ENCODE measurements at regions not wholly inside any gene's neighbourhood (a gene's known extent, or its start where the extent isn't known, plus 50 kb on each side); places are given as distances from the start of the nearest gene placed in this dataset.

DNA sequence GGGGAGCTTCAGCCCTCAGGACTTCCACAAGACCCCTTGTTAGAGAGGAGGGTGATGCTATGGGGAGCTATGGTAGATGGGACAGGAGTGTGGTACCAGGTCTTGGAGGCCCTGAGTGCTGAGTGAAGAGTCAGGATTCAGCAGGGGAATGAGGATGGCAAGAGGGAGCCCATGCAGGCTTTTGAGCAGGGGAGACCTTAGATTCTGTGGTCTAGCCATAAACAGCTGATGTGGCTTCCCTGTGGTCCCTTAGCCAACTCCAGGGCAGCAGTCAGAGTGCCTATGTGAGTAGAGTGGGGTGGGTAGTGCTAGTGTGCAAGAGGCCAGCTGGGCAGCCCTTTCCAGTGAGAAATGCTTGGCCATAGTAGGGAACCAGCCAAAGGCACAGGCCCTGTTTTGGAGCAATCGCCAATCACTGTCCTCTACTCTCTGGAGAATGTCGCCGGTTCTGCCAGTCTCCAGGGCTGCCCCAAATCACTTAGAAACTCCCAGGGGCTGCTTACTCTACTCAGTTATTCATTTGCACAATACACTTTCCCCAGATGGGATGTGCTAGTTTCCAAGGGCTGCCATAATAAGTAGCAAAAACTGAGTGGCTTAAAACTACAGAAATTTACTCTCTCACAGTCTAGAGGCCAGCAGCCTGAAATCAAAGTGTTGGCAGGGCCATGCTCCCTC, 310.5 kb downstream of the SMAD2 start:
- TF ChIP-seq CTCF (IDR thresholded peaks at IDR 0.05; ENCODE audit: control insufficient read depth, extremely low read depth, insufficient read depth), result no peak
- H3K4me3 ChIP-seq (ENCODE audit: low read depth, low read length), result no peak overlapping the region
- DNase-seq (ENCODE audit: low read depth), result no peak

DNA sequence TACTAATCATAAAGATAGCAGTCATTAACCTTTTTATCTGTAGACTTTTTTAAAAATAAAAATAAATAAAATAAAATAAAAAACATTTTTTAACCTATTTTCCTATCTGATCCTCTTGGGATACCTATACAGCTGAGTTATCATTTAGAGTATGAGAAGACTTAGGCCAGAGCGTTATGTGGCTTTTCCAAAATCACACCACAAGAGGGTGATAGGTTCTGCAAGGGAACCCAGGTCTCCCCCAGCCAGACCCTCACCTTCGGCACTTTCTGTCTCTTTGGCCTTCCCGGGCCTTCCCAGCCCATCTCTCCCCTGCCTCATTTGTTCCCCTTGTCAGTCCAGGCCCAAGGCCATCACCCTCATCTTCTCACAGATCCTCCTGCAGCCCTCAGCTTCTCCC, 311.7 kb downstream of the SMAD2 start:
- TF ChIP-seq CTCF (IDR thresholded peaks at IDR 0.05; ENCODE audit: control insufficient read depth, extremely low read depth, insufficient read depth), result no peak
- DNase-seq (ENCODE audit: low read depth), result no peak
- H3K4me3 ChIP-seq (ENCODE audit: low read depth, low read length), result no peak overlapping the region

DNA sequence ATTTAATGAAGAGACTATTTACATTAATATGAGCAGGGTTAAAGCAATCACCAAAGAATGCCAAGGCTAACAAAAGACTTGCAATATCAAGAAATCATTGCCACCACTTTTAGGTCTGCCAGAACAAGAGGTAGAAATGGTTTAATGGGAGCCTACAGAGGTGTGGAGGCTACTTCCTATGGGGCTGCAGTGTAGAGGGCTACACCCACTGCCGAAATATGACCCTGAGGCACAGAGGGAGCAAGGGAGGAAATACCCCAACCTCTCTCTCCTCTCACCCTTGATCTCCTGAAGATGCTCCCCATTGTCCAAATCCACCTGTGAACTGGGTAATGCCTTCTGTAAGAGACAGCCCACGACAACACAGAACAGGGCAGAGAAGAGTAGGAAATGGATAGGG, 315.4 kb downstream of the SMAD2 start:
- no peak for DNase-seq (ENCODE audit: low read depth)
- TF ChIP-seq CTCF (IDR thresholded peaks at IDR 0.05; ENCODE audit: control insufficient read depth, extremely low read depth, insufficient read depth), result no peak
- no peak overlapping the region for H3K4me3 ChIP-seq (ENCODE audit: low read depth, low read length)

GRCh38 chr18:47613929-47614328, 316.5 kb downstream of the SMAD2 start:
- DNase-seq (ENCODE audit: low read depth), result no peak
- H3K4me3 ChIP-seq (ENCODE audit: low read depth, low read length), result no peak overlapping the region
- TF ChIP-seq CTCF (IDR thresholded peaks at IDR 0.05; ENCODE audit: control insufficient read depth, extremely low read depth, insufficient read depth), result no peak

- DNase-seq (ENCODE audit: low read depth), result no peak
- no peak overlapping the region for H3K4me3 ChIP-seq (ENCODE audit: low read depth, low read length)
- TF ChIP-seq CTCF (IDR thresholded peaks at IDR 0.05; ENCODE audit: control insufficient read depth, extremely low read depth, insufficient read depth), result no peak
These were observed 318.8 kb downstream of the SMAD2 start for GRCh38 chr18:47611649-47612048.

DNA sequence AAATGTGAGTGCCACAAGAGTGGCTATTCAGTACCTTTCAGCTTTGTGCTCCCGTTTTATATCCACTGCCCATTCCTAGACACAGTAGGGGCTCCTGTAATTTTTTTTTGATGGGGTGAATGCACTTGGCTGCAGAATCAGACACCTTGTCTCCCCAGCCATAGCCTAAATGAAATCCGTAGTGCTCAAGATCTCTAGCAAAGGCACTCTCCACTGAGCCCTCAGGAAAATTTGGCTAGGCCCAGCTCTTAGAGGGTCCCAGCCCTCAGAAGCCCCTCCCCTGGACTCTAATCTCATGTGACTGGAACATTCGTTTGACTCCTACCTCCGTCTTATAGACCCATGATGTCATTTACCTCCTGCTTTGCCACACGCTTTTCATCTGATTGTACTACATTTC, 323.9 kb downstream of the SMAD2 start:
- no peak for TF ChIP-seq CTCF (IDR thresholded peaks at IDR 0.05; ENCODE audit: control insufficient read depth, extremely low read depth, insufficient read depth)
- DNase-seq (ENCODE audit: low read depth), result no peak
- no peak overlapping the region for H3K4me3 ChIP-seq (ENCODE audit: low read depth, low read length)

GRCh38 chr18:47605093-47605492, 325.4 kb downstream of the SMAD2 start:
- DNase-seq (ENCODE audit: low read depth), result no peak
- TF ChIP-seq CTCF (IDR thresholded peaks at IDR 0.05; ENCODE audit: control insufficient read depth, extremely low read depth, insufficient read depth), result no peak
- no peak overlapping the region for H3K4me3 ChIP-seq (ENCODE audit: low read depth, low read length)

All from LNCaP clone FGC (cell line).